CD4-positive, alpha-beta T cell treated with Interleukin-1 beta for 1 hour (primary cell): ENCODE measurements at regions not wholly inside any gene's neighbourhood (a gene's known extent, or its start where the extent isn't known, plus 50 kb on each side); places are given as distances from the start of the nearest gene placed in this dataset.
A peak's percentile ranks its signal among the peaks of the same experiment; 100 is the strongest.
"Not testable (repeated sequence)": the region's sequence is repeated elsewhere in the genome, so short reads cannot be mapped to it uniquely, and the experiment has no call there.

Experiments used
- DNase-seq, 2 donors: peaks; one replicate each; pipeline ENCODE4 v3.0.0-alpha.2; 2020 to 2022

GRCh38 chr14:56000846-56001245 lies 117.4 kb upstream of the PELI2 start:
- no peak for DNase-seq

DNA sequence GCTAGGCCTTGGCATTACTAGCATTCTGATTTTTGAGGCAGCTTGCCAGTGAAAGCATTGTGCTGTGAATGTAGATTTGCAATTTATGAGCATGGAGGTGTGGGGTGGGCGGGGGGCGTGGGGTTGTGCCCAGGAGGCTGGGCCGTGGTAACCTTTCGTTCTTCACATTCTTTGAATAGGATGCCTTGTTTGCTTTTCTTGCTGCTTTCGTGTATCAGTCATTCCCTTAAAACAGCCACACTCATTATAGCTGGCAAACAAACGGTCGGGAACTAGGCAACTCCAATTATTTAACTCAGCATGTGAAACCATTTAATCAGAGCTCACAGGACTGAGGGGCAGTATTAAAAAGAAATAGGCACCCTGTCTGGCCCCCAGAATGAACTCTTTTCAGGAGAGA lies 115.9 kb upstream of the PELI2 start:
- no peak for DNase-seq

DNA sequence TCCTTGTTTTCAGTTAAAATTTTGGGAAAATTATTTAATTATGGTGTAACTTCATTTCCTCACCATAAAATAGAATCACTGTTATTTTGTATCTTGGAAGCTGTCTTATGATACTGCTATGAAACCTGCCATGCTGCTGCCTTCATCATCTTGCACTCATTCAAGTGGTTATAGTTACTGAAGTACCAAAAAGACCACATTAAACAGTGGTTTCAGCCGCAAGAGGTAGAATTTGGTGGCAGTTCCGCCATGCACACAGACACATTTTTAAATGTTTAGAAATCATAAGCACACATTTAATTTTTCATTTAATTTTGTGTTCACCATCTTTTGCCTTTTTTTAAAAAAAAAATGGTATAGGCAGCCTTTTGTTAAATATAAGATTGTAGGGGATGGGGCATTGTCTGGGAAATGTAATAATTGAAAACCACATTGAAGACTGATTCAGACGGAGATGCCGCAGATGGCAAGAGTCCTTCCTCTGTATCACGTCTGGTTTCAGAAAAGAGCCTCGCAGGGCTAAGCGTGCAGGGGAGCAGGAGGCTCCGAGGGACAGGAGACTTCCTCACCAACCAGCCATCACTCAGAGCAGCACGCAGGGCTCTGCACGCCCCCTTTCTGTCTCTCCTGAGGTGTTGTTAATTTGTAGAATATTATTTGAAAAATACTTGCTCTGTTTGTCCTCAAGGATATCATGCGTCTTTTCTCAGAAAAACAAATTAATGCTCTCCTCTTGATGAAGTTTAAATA lies 115.2 kb upstream of the PELI2 start:
- DNase-seq, result peak; percentile 7 to 50

DNA sequence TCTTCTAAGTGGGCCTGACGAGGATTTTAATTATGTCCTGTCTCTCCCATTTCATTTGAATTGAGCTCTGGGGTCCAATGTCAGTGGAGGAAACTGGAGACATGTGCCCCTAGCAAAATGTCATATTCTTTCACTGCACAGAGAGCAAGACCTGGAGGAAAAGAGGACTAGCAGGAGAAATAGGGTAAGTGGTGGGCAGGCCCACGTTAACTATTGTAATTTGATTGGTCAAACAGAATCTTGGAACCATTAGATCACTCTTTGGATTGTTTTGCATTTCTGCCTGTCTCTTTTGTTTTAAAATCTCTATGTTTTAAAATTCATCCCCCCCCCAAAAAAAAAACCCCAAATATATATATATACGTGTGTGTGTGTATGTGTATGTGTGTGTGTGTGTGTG lies 113.9 kb upstream of the PELI2 start:
- DNase-seq, result no peak

DNA sequence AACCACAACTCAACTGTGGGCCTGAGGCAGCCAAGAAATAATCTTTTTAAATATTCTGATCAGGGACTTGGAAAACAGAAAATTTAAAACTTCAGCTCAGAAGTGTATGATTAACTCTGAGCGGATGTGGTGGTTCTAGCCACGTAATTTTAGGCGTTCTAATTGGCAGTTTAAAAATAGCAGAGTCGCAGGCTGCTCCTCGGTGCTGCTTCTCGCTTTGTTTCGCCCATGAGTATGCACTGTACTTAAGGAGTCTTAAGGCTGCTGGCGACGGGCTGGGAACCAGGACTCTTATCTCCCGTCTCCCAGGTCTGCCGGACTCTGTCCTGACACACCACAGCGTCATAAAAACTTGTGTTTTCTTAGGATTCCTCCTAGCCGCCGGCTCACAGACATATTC lies 113.4 kb upstream of the PELI2 start:
- DNase-seq, result peak; percentile 24 to 30

DNA sequence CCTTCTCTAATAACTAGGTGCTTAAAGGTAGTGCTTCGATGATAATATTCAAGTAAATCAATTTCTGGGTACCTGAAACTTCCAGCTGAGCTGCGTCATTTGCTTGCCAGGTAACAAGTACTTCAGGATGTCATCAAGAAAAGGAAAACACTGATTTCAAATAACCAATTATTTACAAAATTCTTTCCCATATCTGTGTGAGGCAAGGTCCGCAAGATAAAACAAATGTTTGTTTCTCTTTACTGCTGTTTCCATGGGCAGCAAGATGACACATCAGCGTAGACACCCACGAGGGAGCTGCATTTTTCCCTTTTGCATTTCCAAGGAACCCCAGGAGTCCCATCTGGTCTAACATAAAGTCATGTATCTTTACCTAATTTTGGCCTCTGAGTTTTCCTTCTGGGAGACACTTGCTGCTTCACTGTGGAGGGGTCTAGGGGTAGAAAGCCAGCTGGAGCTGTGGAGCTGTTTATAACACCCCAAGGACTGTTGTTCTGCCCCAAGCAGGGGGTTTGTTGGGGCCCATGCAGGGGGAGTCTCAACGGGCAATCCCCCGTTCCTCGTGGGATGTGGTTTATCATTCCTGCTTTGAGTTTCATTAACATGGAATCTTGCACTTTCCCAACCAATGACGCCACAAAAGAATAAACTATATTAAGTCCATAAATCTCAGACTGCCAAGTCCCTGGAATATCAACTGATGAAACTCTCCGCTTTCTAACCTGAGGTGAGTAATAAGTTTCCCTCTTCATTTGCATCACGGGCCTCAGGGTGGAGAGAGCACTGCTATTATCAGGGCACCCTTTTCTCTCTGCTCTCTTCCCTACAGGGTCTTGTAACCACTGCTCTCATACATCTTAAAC lies 112.8 kb upstream of the PELI2 start:
- no peak for DNase-seq

DNA sequence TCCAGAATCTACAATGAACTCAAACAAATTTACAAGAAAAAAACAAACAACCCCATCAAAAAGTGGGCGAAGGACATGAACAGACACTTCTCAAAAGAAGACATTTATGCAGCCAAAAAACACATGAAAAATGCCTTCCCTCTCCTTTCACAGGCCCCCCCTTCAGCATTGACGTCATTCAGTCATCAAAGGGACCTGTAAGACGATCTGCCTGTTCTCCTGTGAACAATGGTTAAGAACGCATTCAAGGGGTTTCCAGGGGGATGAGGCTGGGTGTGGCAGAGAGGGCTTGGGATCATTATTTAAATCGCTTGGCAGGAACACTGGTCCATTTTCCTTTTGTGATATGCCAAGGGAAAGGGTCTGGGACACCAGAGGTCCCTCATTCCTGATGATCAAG lies 110.7 kb upstream of the PELI2 start:
- DNase-seq, result not testable (repeated sequence)

GRCh38 chr14:56008150-56008549 lies 110.1 kb upstream of the PELI2 start:
- DNase-seq, result no peak

DNA sequence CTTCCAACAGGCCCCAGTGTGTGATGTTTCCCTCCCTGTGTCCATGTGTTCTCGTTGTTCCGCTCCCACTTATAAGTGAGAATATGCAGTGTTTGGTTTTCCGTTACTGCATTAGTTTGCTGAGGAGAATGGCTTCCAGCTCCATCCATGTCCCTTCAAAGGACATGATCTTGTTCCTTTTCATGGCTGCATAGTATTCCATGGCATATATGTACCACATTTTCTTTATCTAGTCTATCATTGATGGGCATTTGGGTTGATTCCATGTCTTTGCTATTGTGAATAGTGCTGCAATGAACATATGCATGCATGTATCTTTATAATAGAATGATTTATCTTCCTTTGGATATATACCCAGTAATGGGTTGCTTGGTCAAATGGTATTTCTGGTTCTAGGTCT lies 109.5 kb upstream of the PELI2 start:
- DNase-seq, result not testable (repeated sequence)

DNA sequence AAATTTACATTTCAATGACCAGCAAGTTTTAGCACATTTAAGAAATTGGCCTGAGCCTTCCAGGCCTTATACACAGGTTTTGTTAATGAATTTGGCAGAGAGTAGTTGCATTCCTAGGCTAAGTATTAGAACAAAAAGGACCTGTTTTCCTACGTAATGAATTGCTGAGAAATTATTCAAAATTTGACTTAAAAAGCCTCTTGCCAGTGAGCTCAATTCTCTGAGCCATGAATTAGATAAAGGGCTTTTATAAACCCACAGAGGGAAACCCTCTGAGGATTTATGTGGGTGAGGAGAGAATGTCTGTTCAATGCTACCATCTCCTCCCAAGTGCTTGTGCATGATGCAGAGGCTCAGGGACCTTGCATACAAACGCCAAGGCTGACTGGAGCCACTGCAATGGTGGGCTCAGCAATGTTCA lies 94.5 kb upstream of the PELI2 start:
- DNase-seq, result no peak

DNA sequence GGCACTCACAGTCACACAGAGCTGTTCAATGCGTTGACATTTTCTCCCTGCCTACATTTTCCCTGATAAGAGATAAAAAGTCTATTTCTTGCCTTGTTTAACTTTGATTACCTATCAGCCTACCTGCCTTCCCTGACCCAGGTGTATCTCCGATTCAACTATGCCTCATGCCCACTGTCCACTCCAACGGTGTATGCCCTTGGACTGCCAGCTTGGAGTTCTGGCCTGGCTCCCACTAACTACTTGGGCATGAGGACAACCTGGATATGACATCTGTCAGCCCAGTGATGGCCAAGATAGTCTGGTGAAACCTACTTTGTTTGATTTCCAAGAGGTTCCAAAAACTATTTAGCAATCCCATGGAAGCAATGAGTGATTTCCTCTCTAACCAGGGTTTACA lies 93.0 kb upstream of the PELI2 start:
- DNase-seq, result no peak

GRCh38 chr14:56026506-56026905 lies 91.7 kb upstream of the PELI2 start:
- DNase-seq, result no peak

DNA sequence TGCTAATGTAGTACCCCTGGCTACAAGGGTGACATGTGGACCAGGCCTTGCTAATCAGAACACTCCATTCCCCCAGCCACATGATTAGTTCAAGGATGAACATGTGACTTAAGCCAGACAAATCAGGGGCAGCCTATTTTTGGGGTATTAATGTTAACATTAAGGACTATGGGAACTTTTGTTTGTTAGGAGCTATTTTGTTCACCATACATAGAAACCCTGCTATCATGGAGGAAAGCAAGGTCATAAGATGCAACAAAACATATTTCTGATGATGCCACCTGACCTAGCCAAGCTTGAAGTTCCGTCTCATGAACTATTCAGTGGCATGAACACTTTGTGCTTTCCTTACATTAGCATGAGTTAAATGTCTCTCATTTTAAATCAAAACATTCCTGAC lies 90.8 kb upstream of the PELI2 start:
- DNase-seq, result no peak

DNA sequence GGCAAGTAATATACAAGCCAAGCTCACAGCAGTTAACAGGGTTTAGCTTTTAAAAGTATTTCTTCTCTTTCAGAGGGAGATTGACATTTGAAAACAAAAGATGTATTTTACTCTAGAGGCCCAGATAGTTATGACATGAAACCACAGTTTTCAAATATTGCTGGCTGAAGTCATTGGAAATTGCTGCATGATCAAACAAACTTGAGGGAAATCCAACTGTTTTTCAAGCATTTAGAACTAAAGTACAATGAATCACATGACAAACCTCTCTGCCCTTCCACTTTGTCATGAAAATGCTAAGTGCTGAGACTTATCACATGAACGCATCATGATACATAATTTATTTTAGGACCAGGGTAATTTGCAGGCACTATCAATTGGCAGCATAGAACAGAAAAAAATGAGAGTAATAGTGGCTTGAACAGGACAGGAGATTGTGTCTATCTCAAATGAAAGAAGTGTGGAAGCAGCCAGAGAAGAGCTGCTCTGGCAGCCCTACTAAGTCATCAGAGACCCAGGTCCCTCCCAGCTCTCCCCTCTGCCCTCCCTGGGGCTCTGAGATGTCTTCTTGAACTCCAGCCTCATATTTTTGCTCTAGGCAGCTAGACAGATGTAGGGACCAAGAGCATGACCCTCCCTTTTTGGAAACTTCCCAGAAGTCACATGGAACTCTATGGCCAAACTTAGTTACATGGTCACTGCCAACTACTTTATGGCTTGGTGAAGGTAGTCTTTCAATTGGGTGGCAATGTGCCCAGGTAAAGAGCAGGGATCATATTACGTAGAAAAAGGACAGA lies 90.1 kb upstream of the PELI2 start:
- DNase-seq, result no peak

DNA sequence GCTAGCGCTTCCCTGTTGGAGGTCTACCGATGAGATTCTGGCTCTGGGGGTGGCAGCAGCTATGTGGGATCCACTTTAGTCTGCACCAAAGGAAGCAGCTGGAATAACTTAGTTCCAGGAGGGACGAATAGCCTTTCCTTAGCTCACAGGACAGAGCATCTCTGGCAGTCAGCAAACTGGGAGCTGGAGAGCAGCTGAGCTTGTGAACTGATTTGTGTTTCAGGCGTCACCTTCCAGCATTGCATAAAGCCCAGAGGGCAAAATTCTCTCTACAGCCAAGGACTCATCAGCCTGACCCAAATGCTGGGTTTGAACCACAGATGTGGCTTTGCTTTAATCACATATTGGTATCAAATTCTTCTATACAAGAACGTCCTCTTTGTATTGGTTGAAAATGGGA lies 81.9 kb upstream of the PELI2 start:
- DNase-seq, result no peak

DNA sequence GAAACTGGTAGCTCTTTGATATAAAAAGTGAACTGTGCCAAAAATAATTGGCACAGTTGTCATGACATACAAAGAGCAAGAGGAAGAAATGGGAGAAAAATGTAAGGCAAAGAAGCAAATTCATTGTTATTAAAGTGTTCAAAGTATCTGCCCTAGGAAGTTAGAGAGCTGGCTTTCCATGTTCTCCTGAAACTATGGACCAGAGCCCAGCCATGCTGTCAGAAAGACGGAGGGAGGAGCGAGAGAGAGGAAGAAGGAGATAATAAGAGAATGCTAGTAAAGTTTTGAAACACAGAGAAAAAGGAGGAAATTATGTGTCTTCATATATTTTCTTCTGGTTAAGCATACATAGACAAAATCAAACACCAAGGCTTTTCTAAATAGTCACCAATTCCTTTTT lies 78.1 kb upstream of the PELI2 start:
- no peak for DNase-seq

- DNase-seq, result no peak
Observed at GRCh38 chr14:56044196-56044595, 74.0 kb upstream of the PELI2 start.

- DNase-seq, result no peak
Observed at GRCh38 chr14:56046546-56046945, 71.7 kb upstream of the PELI2 start.

- DNase-seq, result no peak
Observed at GRCh38 chr14:56046996-56047395, 71.2 kb upstream of the PELI2 start.

- DNase-seq, result no peak
Observed at GRCh38 chr14:56049536-56049935, 68.7 kb upstream of the PELI2 start.

GRCh38 chr14:56055511-56055910 lies 62.7 kb upstream of the PELI2 start:
- no peak for DNase-seq

DNA sequence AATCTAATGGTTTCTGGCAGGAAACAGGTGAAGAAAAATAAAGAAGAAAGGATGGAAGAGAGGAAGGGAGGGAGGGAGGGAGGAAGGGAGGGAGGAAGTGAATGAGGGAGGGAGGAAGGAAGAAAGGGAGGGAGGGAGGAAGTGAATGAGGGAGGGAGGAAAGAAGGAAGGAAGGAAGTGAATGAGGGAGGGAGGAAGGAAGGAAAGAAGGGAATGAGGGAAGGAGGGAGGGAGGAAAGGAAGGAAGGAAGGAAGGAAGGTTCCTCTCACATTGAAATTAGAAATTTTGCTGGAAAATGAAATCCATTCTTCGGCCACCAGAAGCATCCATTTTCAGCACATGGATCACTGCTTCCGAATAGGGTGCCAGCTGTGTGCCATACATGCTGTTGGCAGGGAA lies 62.2 kb upstream of the PELI2 start:
- DNase-seq, result no peak

DNA sequence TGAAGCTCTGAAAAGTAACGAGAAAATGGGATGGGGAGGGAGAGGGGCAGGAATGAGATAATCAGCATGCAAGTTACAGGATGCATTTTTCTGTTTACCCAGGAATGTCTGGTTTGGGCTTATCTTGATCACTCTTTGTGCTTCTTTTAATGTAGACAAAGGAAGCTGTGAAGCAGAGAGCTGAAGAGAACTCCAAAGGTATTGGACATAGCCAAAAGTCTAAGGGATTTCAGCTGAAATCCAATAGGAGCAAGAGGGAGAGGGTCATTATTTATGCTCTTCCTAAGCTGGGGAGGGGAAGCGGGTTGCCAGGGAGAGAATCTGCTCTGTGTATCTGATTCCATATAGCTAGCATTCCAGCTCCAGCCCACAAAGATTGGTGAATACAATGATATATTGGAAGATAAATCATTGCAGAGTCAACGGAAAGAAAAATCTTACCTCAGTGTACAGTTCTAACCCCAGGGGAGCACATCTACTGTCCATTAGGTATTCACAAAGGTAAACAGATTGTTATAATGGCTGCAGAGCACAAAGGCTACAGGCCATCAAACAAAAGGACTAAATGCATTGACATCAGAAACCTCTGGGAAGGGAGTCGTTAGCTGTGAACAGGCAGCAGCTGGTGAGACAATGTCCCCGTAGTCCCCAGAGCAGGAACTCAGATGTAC lies 61.0 kb upstream of the PELI2 start:
- DNase-seq, result no peak
